SK-N-SH treated with all-trans-retinoic acid at 6 μM for 48 hours (cell line): ENCODE measurements at regions not wholly inside any gene's neighbourhood (a gene's known extent, or its start where the extent isn't known, plus 50 kb on each side); places are given as distances from the start of the nearest gene placed in this dataset.

ENCODE experiments used
- ARNTL ChIP-seq: fragments of 450-650 bp; formaldehyde crosslinking; IDR thresholded peaks from 2 replicates; pipeline ENCODE4 v1.5.0; 2020; ENCODE audit warnings: low read depth, mild to moderate bottlenecking, moderate library complexity, borderline replicate concordance
- ESRRG ChIP-seq: fragments of 250-450 bp; sonication (Bioruptor Pico); IDR thresholded peaks from 2 replicates; pipeline ENCODE4 v1.6.1; 2021; ENCODE audit warnings: mild to moderate bottlenecking
- PPARA ChIP-seq: fragments of 250-450 bp; sonication (Bioruptor Pico); IDR thresholded peaks from 2 replicates; pipeline ENCODE4 v1.5.0; 2020; ENCODE audit warnings: mild to moderate bottlenecking, borderline replicate concordance
- RARB ChIP-seq: fragments of 250-450 bp; sonication (Bioruptor Pico); IDR thresholded peaks from 2 replicates; pipeline ENCODE4 v1.8.0; 2021; ENCODE audit warnings: mild to moderate bottlenecking, moderate library complexity
- SNAI2 ChIP-seq: fragments of 250-450 bp; sonication (Bioruptor Pico); IDR thresholded peaks from 2 replicates; pipeline ENCODE4 v1.5.0; 2020; ENCODE audit warnings: mild to moderate bottlenecking, moderate library complexity
- TCF4 ChIP-seq: fragments of 250-450 bp; sonication (Bioruptor Pico); IDR thresholded peaks from 2 replicates; pipeline ENCODE4 v1.8.0; 2021; ENCODE audit warnings: mild to moderate bottlenecking, moderate library complexity, borderline replicate concordance
- TOX ChIP-seq: fragments of 250-450 bp; sonication (Bioruptor Pico); IDR thresholded peaks from 2 replicates; pipeline ENCODE4 v1.8.0; 2021; ENCODE audit warnings: mild to moderate bottlenecking, moderate library complexity, borderline replicate concordance
- ZC3H10 ChIP-seq: fragments of 250-450 bp; sonication (Bioruptor Pico); IDR thresholded peaks from 2 replicates; pipeline ENCODE4 v1.5.1; 2021; ENCODE audit warnings: mild to moderate bottlenecking, moderate library complexity
- ZFP30 ChIP-seq: fragments of 450-650 bp; formaldehyde crosslinking; IDR thresholded peaks from 2 replicates; pipeline ENCODE4 v1.5.0; 2022; ENCODE audit warnings: mild to moderate bottlenecking, moderate library complexity
- ZNF70 ChIP-seq: fragments of 450-650 bp; formaldehyde crosslinking; IDR thresholded peaks from 2 replicates; pipeline ENCODE4 v1.5.0; 2020; ENCODE audit warnings: mild to moderate bottlenecking, moderate library complexity
- TF ChIP-seq, protein P1 (sequence below): fragments of 250-450 bp; sonication (Bioruptor Pico); IDR thresholded peaks from 2 replicates; pipeline ENCODE4 v1.8.0; 2020; ENCODE audit warnings: mild to moderate bottlenecking, moderate library complexity, borderline replicate concordance

DNA sequence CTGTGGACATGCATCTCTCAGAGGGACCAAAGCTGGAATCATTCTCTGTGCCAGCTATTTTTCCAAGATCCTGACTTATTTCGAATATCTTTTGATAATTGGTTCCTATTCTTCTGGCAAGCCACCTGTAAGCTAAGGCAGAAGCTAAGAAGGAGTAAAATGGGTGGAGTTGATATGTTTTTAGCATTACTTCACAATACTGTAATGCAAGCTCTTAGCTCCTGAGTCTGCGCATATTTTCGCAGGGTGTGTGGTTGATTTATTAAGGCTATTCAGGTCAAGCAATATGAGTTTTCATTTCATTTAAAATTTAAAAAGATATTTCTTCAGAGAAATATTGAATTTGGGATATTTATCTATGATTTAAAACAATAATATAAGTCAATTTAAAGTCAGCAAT, 158.5 kb upstream of the ADAMTS16 start:
- TF ChIP-seq ESRRG (CRISPR knock-in tag) (no peak), TOX (CRISPR knock-in tag) (no peak), PPARA (CRISPR knock-in tag) (no peak), TCF4 (CRISPR knock-in tag) (no peak), ZNF70 (CRISPR knock-in tag) (no peak), ZFP30 (CRISPR knock-in tag) (no peak), SNAI2 (CRISPR knock-in tag) (no peak), ZC3H10 (CRISPR knock-in tag) (no peak), RARB (CRISPR knock-in tag) (no peak), ARNTL (CRISPR knock-in tag) (no peak)
- TF ChIP-seq, protein P1, sequence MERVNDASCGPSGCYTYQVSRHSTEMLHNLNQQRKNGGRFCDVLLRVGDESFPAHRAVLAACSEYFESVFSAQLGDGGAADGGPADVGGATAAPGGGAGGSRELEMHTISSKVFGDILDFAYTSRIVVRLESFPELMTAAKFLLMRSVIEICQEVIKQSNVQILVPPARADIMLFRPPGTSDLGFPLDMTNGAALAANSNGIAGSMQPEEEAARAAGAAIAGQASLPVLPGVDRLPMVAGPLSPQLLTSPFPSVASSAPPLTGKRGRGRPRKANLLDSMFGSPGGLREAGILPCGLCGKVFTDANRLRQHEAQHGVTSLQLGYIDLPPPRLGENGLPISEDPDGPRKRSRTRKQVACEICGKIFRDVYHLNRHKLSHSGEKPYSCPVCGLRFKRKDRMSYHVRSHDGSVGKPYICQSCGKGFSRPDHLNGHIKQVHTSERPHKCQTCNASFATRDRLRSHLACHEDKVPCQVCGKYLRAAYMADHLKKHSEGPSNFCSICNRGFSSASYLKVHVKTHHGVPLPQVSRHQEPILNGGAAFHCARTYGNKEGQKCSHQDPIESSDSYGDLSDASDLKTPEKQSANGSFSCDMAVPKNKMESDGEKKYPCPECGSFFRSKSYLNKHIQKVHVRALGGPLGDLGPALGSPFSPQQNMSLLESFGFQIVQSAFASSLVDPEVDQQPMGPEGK (CRISPR knock-in tag): no peak
